IPS-NIHi11 (cell line): ENCODE measurements at regions not wholly inside any gene's neighbourhood (a gene's known extent, or its start where the extent isn't known, plus 50 kb on each side); places are given as distances from the start of the nearest gene placed in this dataset.
"Not testable (repeated sequence)": the region's sequence is repeated elsewhere in the genome, so short reads cannot be mapped to it uniquely, and the experiment has no call there.

ENCODE experiments used
- DNase-seq: peaks from one replicate; pipeline ENCODE4 v3.0.0; 2012; ENCODE audit warnings: mixed read lengths, low spot score

GRCh38 chr1:30184393-30185141, 538.8 kb downstream of the MATN1 start:
- DNase-seq, result no peak

GRCh38 chr1:30183895-30184294, 539.5 kb downstream of the MATN1 start:
- no peak for DNase-seq

GRCh38 chr1:30183006-30183405, 540.4 kb downstream of the MATN1 start:
- no peak for DNase-seq

- DNase-seq, result no peak
Measured at GRCh38 chr1:30179942-30180543, 543.3 kb downstream of the MATN1 start.

- no peak for DNase-seq
Measured at GRCh38 chr1:30176477-30176876, 546.9 kb downstream of the MATN1 start.

GRCh38 chr1:30174499-30174898, 548.9 kb downstream of the MATN1 start:
- no peak for DNase-seq

- DNase-seq, result no peak
Measured at GRCh38 chr1:30173560-30173959, 549.8 kb downstream of the MATN1 start.

GRCh38 chr1:30172757-30173156, 550.6 kb downstream of the MATN1 start:
- DNase-seq, result no peak

- no peak for DNase-seq
Measured at GRCh38 chr1:30172299-30172694, 551.1 kb downstream of the MATN1 start.

- no peak for DNase-seq
Measured at GRCh38 chr1:30171537-30172298, 551.7 kb downstream of the MATN1 start.

GRCh38 chr1:30169269-30169668, 554.1 kb downstream of the MATN1 start:
- DNase-seq, result no peak

GRCh38 chr1:30166174-30166573, 557.2 kb downstream of the MATN1 start:
- no peak for DNase-seq

GRCh38 chr1:30165116-30165515, 558.3 kb downstream of the MATN1 start:
- DNase-seq, result no peak

GRCh38 chr1:30164693-30165092, 558.7 kb downstream of the MATN1 start:
- DNase-seq, result no peak

- no peak for DNase-seq
Measured at GRCh38 chr1:30162565-30162964, 560.8 kb downstream of the MATN1 start.

- no peak for DNase-seq
Measured at GRCh38 chr1:30161953-30162352, 561.4 kb downstream of the MATN1 start.

- no peak for DNase-seq
Measured at GRCh38 chr1:30160999-30161689, 562.2 kb downstream of the MATN1 start.

- no peak for DNase-seq
Measured at GRCh38 chr1:30159015-30159414, 564.4 kb downstream of the MATN1 start.

- DNase-seq, result not testable (repeated sequence)
Measured at GRCh38 chr1:30155698-30156097, 567.7 kb downstream of the MATN1 start.

- DNase-seq, result not testable (repeated sequence)
Measured at GRCh38 chr1:30155253-30155652, 568.1 kb downstream of the MATN1 start.

- no peak for DNase-seq
Measured at GRCh38 chr1:30153743-30154449, 569.5 kb downstream of the MATN1 start.

- no peak for DNase-seq
Measured at GRCh38 chr1:30151826-30152225, 571.6 kb downstream of the MATN1 start.
